Muscle of leg (tissue), 3 donors: ENCODE measurements at regions not wholly inside any gene's neighbourhood (a gene's known extent, or its start where the extent isn't known, plus 50 kb on each side); places are given as distances from the start of the nearest gene placed in this dataset.
"Not testable (repeated sequence)": the region's sequence is repeated elsewhere in the genome, so short reads cannot be mapped to it uniquely, and the experiment has no call there.

Experiments used
- DNase-seq: peaks from one replicate; pipeline ENCODE4 v3.0.0; 2013
- H3K27ac ChIP-seq: one replicate; pipeline ENCODE4 v1.5.1; 2013; ENCODE audit warnings: mild to moderate bottlenecking, low read length, control low read depth
- H3K27me3 ChIP-seq: one replicate; pipeline ENCODE4 v1.6.1; 2013; ENCODE audit warnings: low read length; ENCODE audit not compliant: control insufficient read depth, insufficient read depth
- H3K36me3 ChIP-seq: one replicate; pipeline ENCODE4 v1.6.1; 2013; ENCODE audit warnings: low read length; ENCODE audit not compliant: control insufficient read depth, insufficient read depth
- H3K4me1 ChIP-seq: one replicate; pipeline ENCODE4 v1.6.1; 2013; ENCODE audit warnings: low read length; ENCODE audit not compliant: control insufficient read depth, insufficient read depth
- H3K4me3 ChIP-seq: one replicate; pipeline ENCODE4 v1.5.1; 2013; ENCODE audit warnings: low read length, control low read depth
- H3K9me3 ChIP-seq: replicated peaks from 2 replicates; pipeline ENCODE4 v1.6.1; 2013; ENCODE audit warnings: low read depth, low read length; ENCODE audit not compliant: control insufficient read depth
- WGBS: methylation state at CpG from one replicate; pipeline ENCODE4 v1.1.5; 2013; ENCODE audit warnings: missing lambda C conversion rate; ENCODE audit not compliant: insufficient coverage; 5-methylcytosine and 5-hydroxymethylcytosine counted together

DNA sequence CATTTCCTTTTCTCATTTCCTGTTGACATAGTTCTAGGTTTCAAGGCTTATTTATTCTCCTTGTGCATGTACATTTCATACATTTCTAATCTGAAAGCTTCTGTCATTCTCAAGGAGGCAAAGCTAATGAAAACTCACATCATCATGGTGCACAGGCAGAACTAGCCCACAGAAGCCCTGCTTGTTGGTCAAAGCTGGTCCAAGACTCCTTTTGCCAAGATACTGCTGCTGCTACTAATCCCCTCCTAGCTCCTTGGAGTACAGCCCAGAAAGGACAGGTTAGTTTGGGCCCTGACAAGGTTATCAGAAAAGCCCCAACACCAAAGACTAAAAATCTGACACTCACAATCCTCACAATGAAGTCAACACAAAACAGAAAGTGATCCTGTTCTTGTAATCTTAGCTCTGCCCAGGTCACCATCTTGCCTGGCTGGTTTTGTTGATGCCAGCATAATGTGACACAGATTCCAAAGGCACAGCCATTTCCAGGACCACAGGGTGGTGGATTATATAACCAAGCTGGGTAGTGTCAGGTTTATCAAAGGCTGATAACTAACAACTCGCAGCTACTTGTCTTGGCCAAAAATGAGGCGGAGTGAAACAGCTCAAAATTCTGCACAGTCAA, 417.4 kb downstream of the NDFIP2 start:
- WGBS: no CpG with 5 or more reads among the region's 2 CpGs
- Histone ChIP-seq H3K36me3 (no peaks in the 10 kb centered on the region), H3K9me3 (no peaks in the 10 kb centered on the region), H3K27me3 (no peaks in the 10 kb centered on the region), H3K27ac (no peak overlapping the region), H3K4me1 (no peaks in the 10 kb centered on the region), H3K4me3 (no peak overlapping the region)
- DNase-seq: no peak

DNA sequence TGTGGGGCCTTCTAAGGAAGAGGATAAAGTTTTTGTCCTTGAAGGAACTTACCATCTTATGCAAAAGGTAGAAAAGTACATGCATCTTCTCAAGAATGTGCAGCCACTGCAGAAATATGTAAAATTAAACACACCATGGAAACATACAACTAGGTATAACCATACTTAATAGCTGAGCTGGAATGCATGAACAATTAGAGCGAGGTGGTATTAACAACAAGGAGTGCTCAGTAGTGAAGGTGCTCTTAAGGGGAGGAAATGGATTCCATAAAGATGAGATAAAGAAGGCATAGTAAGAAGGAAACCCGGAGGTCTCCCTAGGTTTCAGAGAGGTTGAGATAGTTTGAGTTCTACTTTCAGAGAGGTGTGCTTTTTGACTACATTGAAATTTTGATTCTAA, 415.9 kb downstream of the NDFIP2 start:
- Histone ChIP-seq H3K4me1 (no peaks in the 10 kb centered on the region), H3K9me3 (no peaks in the 10 kb centered on the region), H3K27ac (no peak overlapping the region), H3K4me3 (no peak overlapping the region), H3K36me3 (no peaks in the 10 kb centered on the region), H3K27me3 (no peaks in the 10 kb centered on the region)
- no CpG with 5 or more reads among the region's 2 CpGs for WGBS
- no peak for DNase-seq

DNA sequence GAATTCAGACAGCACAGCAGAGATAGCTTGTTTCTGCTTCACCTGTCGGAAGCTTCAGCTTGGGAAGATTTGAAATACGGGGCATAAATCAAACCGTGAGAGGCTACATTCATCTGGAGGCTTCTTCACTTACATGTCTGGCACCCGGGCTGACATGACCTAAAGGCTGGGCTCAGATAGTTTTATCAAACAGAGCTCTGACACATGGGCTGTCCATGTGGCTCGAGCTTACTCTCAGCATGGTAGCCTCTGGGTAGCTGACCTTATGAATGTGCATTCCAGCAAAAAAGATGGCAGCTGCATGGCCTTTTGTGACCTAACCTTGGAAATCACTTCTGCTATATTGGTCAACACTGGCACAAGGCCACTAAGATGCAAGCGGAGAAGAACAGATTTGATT, 414.5 kb downstream of the NDFIP2 start:
- Histone ChIP-seq H3K4me3 (no peak overlapping the region), H3K9me3 (no peaks in the 10 kb centered on the region), H3K27ac (no peak overlapping the region), H3K27me3 (no peaks in the 10 kb centered on the region), H3K36me3 (no peaks in the 10 kb centered on the region), H3K4me1 (no peaks in the 10 kb centered on the region)
- 88% methylated on average over 6 of the region's 6 CpGs for WGBS
- no peak for DNase-seq

DNA sequence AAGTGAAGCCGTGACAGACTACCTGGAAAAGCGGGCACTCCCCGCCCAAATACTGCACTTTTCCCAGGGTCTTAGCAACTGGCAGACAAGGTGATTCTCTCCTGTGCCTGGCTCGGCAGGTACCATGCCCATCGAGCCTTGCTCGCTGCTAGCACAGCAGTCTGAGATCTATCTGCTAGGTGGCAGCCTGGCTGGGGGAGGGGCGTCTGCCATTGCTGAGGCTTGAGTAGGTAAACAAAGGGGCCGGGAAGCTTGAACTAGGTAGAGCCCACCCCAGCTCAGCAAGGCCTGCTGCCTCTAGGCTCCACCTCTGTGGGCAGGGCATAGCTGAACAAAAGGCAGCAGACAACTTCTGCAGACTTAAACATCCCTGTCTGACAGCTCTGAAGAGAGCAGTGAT, 406.3 kb downstream of the NDFIP2 start:
- H3K36me3 ChIP-seq, H3K9me3 ChIP-seq, H3K4me1 ChIP-seq, H3K27ac ChIP-seq, H3K4me3 ChIP-seq, H3K27me3 ChIP-seq, DNase-seq: not testable (repeated sequence)
- 79% methylated on average over 6 of the region's 8 CpGs for WGBS

DNA sequence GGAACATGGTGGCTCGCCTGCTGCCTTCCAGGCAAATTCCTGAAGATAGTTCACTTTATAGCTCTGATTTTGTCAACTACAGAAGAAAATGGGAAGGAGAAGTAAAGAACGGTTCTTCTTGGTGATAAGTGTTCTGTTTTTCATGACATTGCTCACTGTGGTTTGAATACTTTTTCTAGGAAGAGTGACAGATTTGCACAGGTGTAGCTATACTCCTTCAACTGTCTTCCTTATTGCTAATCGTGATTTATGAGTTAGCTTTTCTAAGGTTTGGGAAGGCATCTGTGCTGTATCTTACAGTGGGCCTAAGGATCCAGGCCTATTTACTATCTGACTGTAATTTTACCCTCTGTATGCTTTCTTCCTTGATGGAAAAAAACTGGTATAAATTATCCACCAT, 405.6 kb downstream of the NDFIP2 start:
- Histone ChIP-seq H3K27me3 (no peaks in the 10 kb centered on the region), H3K4me3 (no peak overlapping the region), H3K4me1 (no peaks in the 10 kb centered on the region), H3K9me3 (no peaks in the 10 kb centered on the region), H3K36me3 (no peaks in the 10 kb centered on the region), H3K27ac (no peak overlapping the region)
- no peak for DNase-seq
- no CpG with 5 or more reads among the region's 3 CpGs for WGBS

DNA sequence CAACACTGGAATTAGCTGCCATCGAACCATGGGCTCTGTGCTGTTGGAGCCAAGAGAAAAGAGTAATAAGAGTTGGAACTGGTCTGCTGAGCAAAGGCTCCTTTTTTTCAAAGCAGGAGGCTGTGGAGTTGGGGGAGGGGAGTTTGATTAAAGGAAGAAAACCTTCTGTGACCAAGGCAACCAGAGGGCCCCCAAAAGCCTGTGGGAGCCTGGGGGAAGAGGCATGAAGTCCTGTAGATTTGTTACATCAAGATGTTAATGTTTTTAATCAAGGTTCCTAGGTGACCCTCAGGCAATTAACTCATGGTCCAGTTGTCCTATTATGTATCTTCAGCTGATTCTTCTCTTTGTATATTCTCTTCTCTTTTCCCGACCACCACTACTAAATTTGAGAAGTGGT, 403.9 kb downstream of the NDFIP2 start:
- DNase-seq: no peak
- no peak overlapping the region for H3K4me3 ChIP-seq
- no peaks in the 10 kb centered on the region for H3K27me3 ChIP-seq
- no peak overlapping the region for H3K27ac ChIP-seq
- H3K36me3 ChIP-seq: no peaks in the 10 kb centered on the region
- no peaks in the 10 kb centered on the region for H3K4me1 ChIP-seq
- no peaks in the 10 kb centered on the region for H3K9me3 ChIP-seq
- WGBS: 85% methylated on average over 1 of the region's 2 CpGs

DNA sequence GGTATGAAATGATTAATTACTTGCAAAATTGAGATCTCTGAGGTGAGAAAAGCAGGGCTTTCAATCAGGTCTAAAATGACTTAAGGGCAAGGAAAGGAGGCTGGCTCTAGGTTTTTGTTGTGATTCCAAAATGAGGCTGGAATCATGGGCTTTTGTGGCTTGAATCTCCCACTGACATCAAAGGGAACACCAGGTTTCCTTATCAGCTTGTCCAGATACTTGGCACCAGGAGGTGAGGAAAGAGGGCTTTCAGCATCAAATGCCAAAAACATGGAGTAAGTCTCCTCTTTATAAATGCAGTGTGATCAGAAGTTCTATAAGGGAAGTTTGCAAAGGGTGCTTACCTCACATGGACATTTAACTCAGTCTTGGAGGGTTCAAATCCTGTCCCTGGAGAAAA, 402.3 kb downstream of the NDFIP2 start:
- DNase-seq: no peak
- Histone ChIP-seq H3K4me1 (no peaks in the 10 kb centered on the region), H3K36me3 (no peaks in the 10 kb centered on the region), H3K9me3 (no peaks in the 10 kb centered on the region), H3K27me3 (no peaks in the 10 kb centered on the region), H3K4me3 (no peak overlapping the region), H3K27ac (no peak overlapping the region)

DNA sequence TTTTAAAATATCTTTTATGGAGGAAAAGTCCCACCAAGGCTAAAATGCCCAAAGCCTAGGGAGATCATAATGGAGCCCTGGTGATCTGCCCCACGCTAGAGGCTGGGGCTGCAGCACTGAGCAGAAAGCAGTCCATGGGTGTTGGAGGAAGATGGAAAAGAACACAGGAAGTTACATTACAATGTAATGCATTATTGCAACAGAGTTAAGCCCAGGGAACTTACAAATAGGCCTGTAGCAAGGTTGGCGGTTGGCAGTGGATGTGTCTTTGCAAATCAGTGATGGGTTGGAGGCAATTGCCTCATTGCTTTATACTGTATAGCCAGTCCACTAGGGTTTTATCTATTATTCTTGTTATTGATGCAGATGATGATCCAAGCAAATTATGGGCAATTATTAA, 399.9 kb downstream of the NDFIP2 start:
- 100% methylated on average over 1 of the region's 2 CpGs for WGBS
- DNase-seq: no peak
- Histone ChIP-seq H3K4me3 (no peak overlapping the region), H3K4me1 (no peaks in the 10 kb centered on the region), H3K27ac (no peak overlapping the region), H3K9me3 (peaks cover 5% of the 10 kb centered on the region), H3K27me3 (no peaks in the 10 kb centered on the region), H3K36me3 (no peaks in the 10 kb centered on the region)

DNA sequence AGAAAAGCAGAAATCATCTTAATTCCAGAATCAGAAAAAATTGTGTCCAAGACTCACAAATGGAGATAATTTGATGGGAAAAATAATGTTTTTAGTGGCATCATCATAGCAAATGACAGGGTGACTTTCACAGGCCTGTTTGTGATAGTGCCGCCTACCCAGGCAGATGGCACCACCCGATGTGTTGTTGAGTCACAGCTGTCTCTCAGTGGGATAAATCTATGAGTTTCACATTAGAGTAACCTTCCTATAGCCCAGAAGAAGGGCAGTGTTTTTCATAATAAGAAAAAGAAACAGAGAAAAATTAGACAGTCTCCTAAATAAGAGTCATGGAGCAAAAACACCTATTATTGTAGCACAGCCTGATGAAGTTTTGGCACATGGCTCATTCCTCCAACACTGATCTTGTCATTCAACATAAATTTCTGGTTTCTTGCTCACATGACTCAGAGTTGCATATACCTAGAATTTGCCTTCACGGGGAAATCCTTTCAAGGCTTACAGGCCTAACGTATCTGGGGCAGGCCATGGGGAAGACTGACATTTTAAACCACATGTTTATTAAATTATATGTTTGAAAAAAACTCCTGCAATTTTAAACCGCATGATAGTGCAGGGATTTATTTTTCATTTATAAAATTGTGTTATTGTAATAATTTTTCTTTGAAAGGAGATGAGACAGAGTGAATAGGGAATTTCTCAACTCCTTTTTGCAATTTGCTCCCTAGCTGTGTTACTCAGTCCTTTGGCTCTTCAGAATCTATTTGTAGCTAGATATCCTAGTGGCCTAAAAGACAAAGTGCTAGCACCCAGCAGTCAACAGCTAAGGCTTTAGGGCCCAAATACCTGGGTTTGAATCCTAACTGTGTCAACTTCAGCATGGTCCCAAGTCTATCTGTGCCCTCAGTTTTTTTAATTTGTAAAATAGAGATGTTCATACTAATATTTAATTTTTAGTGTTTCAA, 393.7 kb downstream of the NDFIP2 start:
- Histone ChIP-seq H3K4me1 (no peaks in the 10 kb centered on the region), H3K36me3 (no peaks in the 10 kb centered on the region), H3K4me3 (no peak overlapping the region), H3K9me3 (peaks cover 5% of the 10 kb centered on the region), H3K27ac (no peak overlapping the region), H3K27me3 (no peaks in the 10 kb centered on the region)
- DNase-seq: no peak
- no CpG with 5 or more reads among the region's 5 CpGs for WGBS

DNA sequence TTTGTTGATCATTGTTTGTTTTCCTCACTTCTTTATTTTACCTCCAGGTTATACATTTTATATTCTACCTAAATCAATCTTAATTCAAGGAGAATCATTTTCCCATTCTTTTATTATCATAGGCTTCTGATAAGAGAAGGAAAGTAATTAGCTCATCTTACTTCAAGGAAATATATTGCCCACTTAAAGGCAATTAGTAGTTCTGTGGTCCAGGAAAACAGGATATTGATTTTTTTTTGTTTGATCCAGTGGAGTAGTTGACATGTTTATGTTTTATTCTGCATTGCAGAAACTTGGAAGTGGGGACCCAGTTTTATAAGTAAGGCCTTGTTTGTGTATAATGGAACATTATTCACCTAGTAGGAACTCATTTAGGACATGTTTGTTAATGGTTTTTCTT, 390.6 kb downstream of the NDFIP2 start:
- no peak overlapping the region for H3K27ac ChIP-seq
- no peaks in the 10 kb centered on the region for H3K36me3 ChIP-seq

More for the DNA sequence above, 390.6 kb downstream of the NDFIP2 start:
- H3K4me1 ChIP-seq: no peaks in the 10 kb centered on the region
- H3K4me3 ChIP-seq: no peak overlapping the region
- H3K9me3 ChIP-seq: peaks cover 1% of the 10 kb centered on the region
- H3K27me3 ChIP-seq: no peaks in the 10 kb centered on the region
- no peak for DNase-seq
